GM19351 (cell line): ENCODE measurements at regions not wholly inside any gene's neighbourhood (a gene's known extent, or its start where the extent isn't known, plus 50 kb on each side); places are given as distances from the start of the nearest gene placed in this dataset.
"Not testable (repeated sequence)": the region's sequence is repeated elsewhere in the genome, so short reads cannot be mapped to it uniquely, and the experiment has no call there.

ENCODE experiments used
- ATAC-seq: cut with Tn5 transposase; IDR thresholded peaks from one replicate; pipeline ENCODE4 v1.9.1; 2021; ENCODE audit warnings: mild to moderate bottlenecking, moderate library complexity; ENCODE audit not compliant: unreplicated experiment

DNA sequence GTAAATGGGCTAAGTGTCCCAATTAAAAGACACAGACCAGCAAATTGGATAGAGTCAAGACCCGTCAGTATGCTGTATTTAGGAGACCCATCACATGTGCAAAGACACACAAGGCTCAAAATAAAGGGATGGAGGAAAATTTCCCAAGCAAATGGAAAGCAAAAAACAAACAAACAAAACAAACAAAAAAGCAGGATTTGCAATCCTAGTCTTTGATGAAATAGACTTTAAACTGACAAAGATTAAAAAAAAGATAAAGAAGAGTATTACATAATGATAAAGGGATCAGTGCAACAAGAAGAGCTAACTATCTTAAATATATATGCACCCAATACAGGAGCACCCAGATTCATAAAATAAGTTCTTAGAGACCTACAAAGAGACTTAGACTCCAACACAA is 429.6 kb downstream of the MAT2B start:
- not testable (repeated sequence) for ATAC-seq

DNA sequence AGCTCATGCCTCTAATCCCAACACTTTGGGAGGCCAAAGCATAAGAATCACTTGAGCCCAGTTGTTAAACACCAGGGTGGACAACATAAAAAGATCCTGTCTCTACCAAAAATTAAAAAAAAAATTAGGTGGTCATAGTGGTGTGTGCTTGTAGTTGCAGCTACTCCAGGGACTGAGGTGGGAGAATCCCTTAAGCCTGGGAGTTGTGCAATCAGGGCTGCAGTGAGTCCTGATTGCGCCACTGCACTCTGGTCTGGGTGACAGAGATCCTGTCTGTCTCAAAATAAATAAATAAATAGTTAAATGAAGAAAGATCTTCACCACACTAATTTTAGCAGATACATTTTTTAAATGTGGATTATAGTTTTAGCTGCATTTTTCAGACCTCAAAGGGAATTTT is 433.2 kb downstream of the MAT2B start:
- no peak for ATAC-seq

DNA sequence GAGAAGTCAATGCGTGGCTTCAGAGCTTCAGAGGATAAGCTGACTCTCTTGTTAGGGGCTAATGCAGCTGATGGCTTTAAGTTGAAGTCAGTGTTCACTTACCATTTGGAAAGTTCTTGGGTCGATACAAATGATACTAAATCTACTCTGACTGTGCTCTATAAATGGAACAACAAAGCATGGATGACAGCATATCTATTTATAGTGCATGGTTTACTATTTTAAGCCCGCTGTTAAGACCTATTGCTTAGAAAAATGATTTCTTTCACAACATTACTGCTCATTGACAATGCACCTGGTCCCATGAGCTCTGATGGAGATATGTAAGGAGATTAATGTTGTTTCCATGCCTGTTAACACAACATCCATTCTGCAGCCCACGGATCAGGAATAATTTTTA is 435.7 kb downstream of the MAT2B start:
- no peak for ATAC-seq

DNA sequence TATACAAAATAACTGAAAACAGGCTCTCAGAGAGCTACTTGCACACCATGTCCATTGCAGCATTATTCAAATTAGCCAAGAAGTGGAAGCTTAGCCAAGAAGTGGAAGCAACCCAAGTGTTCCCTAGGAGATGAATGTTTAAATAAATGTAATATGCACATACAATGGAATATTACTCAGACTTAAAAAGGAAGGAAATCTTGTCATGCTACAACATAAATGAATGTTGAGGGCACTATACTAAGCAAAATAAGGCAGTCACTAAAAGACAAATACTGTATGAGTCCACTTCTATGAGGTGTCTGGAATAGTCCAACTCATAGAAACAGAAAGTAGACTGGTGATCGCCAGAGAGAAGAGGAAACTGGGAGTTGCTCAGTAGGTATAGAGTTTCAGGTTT is 438.1 kb downstream of the MAT2B start:
- ATAC-seq, result no peak

DNA sequence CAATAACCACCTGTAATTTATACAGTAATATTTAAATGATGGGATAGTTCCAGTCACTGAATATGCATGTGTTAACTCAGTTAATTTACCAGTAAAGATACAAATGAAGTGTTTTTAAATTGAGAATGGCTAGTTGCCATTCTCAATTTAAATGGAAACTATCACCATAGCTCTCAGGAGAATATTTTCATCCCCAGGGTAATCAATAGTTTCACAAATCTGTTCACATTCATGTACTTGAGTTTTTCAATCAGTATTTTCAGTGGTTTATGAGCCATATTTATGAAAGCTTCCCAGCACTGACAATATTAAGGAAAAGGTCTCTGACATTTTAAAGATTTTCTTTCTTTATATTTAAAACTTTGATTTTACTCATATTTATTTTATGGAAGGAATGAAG is 439.3 kb downstream of the MAT2B start:
- no peak for ATAC-seq

DNA sequence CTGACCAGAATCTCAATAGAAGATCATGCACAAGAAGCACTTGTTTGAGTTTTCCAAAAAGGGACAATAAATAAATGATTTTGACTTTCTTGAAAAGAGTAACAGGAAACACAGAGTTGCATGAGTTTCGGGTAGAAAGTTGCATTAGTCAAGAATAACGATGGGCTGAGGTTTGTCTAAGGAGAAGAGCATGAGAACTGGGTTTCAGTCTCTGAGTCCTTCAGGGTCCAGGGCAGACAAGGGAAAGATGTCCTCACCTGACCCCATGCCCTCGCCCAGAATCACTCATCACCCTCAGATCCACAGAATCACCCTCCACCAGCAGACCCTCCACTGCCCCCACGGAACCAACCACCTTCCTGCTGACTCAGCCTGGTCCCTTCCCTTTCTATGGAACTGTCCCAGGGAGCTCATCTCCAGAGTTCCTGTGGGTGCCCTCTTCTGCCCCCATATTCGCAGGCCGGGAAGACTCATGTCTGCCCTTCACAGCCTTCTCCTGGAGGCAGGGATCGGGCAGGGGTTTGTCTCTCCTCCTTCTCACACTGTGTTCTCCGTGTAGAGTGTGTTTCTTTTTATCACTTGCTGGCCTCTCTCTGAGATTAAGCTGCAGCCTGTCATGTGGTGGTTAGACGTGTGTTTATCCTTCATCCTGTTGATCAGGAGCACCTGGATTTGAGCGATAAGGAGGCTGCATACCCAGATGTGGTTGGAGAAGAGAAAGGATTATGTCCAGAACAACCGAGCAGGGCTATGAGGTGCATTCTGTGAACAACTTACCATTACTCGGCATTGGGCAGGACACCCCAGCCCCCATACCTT is 442.6 kb downstream of the MAT2B start:
- ATAC-seq, result no peak

DNA sequence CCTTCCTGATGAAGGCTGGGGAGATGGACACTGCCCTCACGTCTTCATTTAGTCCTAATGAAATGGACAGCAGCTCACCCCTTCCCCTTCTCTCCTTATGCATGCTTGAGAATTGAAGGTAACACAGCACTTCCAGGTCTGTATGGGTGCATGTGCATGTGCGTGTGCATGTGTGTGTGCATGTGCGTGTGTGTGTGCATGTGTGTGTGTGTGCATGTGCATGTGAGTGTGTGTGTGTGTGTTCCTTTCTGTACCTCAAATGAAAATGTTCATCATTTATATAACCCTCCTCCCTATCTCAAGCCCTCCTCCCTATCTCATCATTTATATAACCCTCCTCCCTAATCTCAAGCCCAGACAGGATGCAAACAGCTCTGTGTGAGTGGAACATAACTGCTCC is 444.8 kb downstream of the MAT2B start:
- no peak for ATAC-seq

DNA sequence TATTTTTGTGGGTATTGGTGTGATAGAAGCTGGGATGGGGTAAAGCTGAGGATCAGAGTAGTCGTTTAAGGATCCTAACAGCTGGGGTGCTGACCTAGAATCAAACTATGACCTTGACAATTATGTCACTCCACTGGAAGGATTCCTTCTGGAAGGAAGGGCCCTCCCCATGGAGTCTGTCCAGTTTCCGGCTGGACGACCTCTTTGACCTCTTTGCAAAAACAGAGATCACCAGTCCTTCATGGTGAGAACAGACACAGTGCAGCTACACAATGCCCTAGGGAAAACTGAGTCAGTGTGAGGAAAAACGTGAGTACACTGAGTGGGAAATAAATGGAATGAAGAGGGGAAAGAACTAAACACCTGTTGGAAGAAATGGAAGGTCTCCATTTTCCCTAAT is 445.6 kb downstream of the MAT2B start:
- ATAC-seq, result no peak

DNA sequence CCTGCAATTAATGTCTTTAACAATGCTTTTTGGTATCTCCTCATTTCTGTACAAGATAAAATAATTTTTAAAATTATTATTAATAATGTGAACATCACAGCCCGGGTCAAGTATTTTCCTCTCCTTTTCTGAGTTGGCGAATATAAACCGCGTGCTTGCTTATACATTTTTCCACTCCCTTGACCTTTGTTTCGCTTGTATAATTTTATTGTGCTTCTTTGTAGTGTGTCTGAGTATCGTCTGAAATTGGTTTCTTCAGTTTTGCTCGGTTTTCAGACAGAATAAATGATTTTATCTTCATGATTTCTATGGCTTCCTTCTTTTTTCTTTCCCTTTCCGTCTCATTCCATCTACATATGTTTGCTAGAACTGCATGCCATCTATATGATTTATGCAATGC is 448.5 kb downstream of the MAT2B start:
- no peak for ATAC-seq

DNA sequence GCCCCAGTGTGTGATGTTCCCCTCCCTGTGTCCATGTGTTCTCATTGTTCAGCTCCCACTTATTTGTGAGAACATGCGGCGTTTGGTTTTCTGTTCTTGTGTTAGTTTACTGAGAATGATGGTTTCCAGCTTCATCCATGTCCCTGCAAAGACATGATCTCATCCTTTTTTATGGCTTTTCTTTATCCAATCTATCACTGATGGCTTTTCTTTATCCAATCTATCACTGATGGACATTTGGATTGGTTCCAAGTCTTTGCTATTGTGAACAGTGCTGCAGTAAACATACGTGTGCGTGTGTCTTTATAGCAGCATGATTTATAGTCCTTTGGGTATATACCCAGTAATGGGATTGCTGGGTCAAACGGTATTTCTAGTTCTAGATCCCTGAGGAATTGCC is 455.8 kb downstream of the MAT2B start:
- not testable (repeated sequence) for ATAC-seq

DNA sequence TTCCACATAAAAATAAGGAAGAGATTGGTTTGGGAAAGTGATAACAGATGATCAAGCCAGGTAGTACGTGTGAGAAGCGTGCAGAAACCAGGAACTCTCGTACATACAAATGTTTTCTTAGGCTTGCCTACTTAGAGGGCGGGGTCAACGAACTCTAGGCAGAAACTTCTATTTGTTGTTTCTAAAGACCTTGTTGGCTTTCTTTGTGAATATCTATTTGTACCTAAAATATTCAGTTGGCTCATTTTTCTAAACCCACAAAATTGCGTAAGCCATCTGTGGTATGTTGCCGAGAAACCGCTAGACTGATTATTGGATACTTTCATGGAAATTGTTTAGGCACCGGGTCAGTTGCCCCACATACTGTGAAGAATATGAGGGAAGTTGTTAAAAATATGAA is 458.5 kb downstream of the MAT2B start:
- no peak for ATAC-seq

DNA sequence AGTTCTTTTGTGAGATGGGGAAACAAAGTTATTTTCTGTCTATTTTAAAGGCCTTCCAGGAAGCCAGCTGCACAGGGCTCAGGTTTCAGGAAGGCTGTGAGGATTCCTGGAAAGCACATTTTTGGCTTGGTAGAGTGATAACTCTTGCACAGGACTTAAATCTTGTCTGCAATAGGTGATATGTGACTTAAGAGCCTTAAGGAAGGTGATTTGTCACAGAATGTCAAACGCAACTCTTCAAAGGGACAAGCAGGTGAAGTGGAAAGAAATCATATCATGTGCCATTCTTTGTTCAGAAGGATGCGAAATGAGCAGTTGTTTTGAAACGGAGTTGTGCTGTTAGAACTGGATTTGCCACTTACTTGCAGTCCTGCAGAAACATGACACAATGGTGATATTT is 459.3 kb downstream of the MAT2B start:
- no peak for ATAC-seq

DNA sequence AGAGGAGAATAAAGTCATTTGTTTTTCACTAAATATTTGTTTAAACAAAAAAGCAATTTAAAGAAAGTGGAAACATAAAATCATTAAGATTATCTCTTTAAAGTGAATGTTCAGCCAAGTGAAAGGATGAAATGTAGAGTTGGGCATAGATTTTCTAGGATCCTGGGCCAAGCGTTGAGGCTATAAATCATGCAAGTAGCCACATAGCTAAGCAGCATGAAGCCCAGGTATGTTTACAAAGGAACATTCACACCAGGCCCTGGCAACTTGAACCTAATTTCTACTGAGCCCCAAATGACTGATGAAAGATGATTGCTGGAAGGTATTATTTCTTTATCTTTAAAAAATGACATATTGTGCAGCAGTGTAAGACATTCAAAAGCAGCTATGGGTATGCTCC is 461.8 kb downstream of the MAT2B start:
- ATAC-seq, result no peak

DNA sequence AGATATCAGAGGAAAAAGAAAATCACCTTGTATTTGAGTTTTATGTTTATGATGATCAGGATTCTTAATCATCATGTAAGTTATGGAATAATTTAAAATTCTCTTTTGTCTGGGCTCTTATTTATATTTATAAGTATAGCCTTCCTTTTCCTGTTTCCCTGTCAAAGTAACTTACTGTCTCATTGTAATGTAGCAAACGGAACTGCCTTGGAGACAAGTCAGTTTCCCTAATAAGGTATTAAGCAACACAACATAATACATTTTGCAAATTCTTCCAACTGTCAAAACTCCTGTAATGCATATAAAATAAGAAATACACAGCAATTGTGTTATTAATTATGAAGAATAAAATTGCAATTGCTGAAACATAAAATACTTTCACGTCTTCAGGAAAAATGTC is 463.2 kb downstream of the MAT2B start:
- no peak for ATAC-seq

DNA sequence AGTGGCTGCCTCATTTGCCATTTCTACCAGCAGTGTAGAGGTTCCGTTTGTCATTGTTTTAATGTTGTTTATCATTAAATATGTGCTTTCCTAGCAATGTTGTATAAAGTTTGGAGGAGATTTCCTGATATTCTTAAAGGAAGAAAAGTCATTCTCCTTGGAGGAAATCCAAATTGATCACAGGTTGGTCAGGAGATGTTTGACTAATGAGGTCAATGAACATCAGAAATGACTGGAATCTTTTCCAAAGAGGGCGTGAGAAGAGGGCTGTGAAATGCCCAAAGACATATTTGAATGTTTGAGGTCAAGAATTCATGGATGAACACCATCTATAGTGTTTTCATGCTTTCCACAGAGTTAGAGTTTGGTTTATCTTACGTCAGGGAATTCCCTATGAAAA is 471.3 kb downstream of the MAT2B start:
- ATAC-seq, result no peak

DNA sequence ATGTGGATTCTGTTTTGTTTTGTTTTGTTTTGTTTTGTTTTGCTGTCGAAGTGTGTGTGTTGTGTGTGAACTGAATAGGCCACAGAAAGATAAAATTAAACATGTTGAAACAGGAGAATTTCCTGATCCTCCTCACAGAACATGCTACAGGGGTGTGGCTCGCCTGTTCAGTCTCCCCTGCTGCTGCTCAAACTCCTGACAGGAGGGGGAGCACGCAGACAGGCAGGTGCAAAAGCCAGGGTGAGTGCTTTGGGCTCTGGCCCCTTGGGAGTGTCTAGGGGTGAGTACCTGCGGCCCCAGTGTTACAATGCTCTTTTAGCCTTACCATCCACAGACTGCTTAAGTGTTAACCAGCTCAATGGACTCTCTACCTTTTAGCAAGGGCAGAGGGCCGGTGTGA is 473.5 kb downstream of the MAT2B start:
- peak; percentile 85 for ATAC-seq

DNA sequence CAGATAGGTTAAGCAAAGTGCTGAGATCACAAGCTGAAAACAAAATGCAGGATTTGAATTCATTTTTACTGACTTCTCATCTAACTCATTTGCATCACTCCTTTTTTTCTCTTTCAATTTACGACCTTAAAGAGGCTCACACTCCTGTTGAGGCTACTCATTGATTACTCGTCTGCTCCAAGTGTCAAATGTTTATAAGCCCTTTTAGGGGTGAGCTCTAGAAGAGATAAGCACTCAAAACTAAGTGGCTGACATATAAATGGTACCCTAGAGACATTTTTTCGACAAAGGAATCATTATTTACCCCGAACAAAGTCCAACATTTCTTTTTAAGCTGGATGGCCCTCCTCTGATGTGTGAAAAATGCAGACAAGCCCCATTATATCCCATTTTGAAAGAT is 483.1 kb downstream of the MAT2B start:
- no peak for ATAC-seq

DNA sequence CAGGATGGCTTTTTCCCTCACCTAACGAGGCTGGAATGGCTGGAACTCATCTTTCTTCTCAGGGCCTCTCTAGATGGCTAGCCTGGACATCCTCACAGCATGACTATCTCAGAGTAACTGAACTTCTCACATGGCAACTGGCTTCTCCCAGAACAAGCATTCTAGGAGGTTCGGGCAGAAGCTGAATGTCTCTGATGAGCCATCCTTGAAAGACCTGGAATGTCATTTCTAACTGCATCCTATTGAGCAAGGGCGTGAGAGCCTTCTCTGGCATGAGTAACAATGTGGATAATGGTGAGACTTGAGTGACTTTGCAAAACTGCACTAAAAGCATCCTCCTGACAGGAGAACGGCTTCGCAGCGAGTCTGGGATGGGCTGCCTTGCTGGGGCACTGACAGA is 487.7 kb downstream of the MAT2B start:
- ATAC-seq, result no peak

DNA sequence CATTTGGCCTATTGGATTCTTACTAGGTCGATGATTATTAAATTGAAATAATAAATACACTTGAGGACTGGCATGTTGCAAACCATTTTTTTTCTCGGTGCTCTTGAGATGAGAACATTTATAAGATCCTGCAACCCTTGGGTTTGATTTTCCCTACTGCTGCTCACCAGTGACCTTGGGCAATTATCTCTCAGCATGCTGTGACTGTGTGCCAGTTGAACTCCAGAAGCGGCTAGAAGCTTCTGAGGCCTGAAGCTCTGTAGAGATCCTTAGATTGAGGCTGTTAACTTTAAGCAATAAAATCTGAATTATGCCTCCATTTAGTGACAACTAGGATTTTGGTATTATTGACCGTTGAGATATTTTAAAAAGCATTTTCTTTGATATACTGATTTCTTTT is 489.8 kb downstream of the MAT2B start:
- ATAC-seq, result no peak

DNA sequence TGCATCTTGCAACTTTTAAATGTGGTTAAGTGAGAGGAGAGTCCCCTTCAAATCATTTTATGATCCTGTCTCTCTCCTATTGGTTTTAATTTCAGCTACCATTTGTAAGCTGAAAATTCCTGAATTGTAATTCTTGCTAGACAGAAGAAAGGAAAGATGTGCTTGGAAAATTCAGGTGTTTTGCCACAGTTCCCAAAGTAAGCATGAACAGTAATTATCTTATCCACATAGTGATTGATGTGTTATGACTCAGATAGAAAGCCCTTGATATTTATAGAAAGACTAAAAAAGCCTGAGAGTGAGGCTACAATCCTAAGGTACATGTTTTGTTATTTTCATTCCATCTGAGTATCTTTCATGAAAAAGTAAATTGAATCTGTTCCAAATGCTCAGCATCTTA is 492.5 kb downstream of the MAT2B start:
- ATAC-seq, result no peak

DNA sequence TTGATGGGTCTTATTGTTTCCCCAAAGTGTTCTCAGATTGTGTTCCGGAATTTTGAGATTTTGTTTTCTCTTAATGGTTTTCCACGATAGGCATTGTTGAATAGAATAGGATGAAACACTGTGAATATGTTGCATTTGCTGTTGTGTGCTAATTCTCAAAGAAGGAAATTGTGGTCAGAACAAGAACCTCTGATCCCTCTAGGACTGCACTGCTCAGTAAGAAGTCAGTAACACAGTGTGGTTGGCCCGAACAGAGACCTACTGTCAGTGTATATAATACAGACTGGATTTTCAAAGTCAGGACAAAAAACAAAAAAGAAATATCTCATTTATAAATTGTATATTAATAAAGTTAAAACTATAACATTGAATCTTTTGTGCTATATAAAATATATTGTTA is 494.8 kb downstream of the MAT2B start:
- ATAC-seq, result no peak

DNA sequence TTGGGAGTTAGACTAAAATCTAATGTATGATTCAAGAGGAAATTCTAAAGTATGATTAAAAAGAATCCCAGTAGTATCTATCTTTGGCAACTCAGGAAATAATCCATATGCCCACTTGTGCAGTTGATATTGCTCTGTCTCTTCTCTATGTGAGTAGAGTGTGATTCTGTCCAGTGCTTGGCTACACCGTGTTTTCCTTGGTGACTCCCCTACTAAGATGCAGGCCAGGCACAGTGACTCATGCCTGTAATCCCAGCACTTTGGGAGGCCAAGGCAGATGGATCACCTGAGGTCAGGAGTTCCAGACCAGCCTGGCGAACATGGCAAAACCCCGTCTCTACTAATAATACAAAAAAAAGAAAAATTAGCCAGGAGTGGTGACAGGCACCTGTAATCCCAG is 495.4 kb downstream of the MAT2B start:
- ATAC-seq, result no peak

DNA sequence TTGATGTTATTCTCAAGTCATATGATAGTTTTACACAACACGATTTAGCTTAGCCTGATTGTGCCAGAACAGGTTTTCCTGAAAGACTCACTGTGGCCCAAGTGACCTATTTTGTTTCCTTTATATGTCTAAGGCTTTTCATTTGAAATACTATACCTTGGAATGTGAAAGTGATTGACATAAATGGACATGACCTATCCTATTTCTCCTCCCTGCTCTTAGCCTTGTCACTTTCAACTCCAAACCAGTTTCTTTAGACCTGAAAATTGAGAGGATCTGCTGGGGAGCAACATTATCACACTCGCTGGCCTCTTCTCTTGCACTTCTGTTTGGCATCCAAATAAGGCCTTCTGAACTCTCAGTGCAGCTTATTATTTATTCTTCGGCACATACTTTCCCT is 496.8 kb downstream of the MAT2B start:
- ATAC-seq, result peak; percentile 5
